ENCODE measurements at regions not wholly inside any gene's neighbourhood (a gene's known extent, or its start where the extent isn't known, plus 50 kb on each side); places are given as distances from the start of the nearest gene placed in this dataset.
"Not testable (repeated sequence)": the region's sequence is repeated elsewhere in the genome, so short reads cannot be mapped to it uniquely, and the experiment has no call there.

DNA sequence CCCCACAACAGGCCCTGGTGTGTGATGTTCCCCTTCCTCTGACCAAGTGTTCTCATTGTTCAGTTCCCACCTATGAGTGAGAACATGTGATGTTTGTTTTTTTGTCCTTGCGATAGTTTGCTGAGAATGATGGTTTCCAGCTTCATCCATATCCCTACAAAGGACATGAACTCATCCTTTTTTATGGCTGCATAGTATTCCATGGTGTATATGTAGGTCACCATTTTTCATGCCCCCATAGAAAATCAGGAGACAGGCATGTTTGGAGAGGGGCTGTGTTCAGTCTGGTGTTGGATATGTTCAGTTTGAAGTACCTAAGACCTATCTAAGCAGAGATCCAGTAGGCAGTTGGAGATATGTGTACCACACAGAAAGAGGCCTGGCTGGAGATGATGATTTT, 111.2 kb downstream of the MTX3 start:
- TF ChIP-seq EZH2 (IDR thresholded peaks at IDR 0.05; ENCODE audit: low read depth, low read length, severe bottlenecking); POLR2AphosphoS5 (IDR thresholded peaks at IDR 0.05; ENCODE audit: low read depth, low read length); POLR2A (IDR thresholded peaks at IDR 0.05; ENCODE audit: control extremely low read depth in 1 of 2, low read depth in 2 of 2, low read length in 2 of 2); CHD1 (IDR thresholded peaks at IDR 0.05; ENCODE audit: low read depth, low read length); EGR1 (IDR thresholded peaks at IDR 0.05; ENCODE audit: borderline replicate concordance, low read depth, low read length); EP300 (IDR thresholded peaks at IDR 0.05; ENCODE audit: borderline replicate concordance in 1 of 2, low read depth in 2 of 2, low read length in 2 of 2); JUND (IDR thresholded peaks at IDR 0.05; ENCODE audit: low read length); BRCA1 (IDR thresholded peaks at IDR 0.05; ENCODE audit: low read depth, low read length); POU5F1 (IDR thresholded peaks at IDR 0.05; ENCODE audit: low read depth, low read length): not testable (repeated sequence)
- TF ChIP-seq, protein P1, sequence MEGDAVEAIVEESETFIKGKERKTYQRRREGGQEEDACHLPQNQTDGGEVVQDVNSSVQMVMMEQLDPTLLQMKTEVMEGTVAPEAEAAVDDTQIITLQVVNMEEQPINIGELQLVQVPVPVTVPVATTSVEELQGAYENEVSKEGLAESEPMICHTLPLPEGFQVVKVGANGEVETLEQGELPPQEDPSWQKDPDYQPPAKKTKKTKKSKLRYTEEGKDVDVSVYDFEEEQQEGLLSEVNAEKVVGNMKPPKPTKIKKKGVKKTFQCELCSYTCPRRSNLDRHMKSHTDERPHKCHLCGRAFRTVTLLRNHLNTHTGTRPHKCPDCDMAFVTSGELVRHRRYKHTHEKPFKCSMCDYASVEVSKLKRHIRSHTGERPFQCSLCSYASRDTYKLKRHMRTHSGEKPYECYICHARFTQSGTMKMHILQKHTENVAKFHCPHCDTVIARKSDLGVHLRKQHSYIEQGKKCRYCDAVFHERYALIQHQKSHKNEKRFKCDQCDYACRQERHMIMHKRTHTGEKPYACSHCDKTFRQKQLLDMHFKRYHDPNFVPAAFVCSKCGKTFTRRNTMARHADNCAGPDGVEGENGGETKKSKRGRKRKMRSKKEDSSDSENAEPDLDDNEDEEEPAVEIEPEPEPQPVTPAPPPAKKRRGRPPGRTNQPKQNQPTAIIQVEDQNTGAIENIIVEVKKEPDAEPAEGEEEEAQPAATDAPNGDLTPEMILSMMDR (IDR thresholded peaks at IDR 0.05; ENCODE audit: control extremely low read depth in 1 of 3, insufficient read depth in 1 of 3, low read depth in 1 of 3, low read length in 3 of 3): not testable (repeated sequence)
- TF ChIP-seq, protein P2, sequence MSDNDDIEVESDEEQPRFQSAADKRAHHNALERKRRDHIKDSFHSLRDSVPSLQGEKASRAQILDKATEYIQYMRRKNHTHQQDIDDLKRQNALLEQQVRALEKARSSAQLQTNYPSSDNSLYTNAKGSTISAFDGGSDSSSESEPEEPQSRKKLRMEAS (IDR thresholded peaks at IDR 0.05): not testable (repeated sequence)
